DMS153 (cell line): ENCODE measurements at regions not wholly inside any gene's neighbourhood (a gene's known extent, or its start where the extent isn't known, plus 50 kb on each side); places are given as distances from the start of the nearest gene placed in this dataset.

Experiments
- DNase-seq: peaks from one replicate; lab custom pipeline; 2025; lab: John Stamatoyannopoulos, UW

- DNase-seq = no peak
Measured at GRCh38 chr4:57491388-57491787, 381.2 kb upstream of the IGFBP7 start.

DNA sequence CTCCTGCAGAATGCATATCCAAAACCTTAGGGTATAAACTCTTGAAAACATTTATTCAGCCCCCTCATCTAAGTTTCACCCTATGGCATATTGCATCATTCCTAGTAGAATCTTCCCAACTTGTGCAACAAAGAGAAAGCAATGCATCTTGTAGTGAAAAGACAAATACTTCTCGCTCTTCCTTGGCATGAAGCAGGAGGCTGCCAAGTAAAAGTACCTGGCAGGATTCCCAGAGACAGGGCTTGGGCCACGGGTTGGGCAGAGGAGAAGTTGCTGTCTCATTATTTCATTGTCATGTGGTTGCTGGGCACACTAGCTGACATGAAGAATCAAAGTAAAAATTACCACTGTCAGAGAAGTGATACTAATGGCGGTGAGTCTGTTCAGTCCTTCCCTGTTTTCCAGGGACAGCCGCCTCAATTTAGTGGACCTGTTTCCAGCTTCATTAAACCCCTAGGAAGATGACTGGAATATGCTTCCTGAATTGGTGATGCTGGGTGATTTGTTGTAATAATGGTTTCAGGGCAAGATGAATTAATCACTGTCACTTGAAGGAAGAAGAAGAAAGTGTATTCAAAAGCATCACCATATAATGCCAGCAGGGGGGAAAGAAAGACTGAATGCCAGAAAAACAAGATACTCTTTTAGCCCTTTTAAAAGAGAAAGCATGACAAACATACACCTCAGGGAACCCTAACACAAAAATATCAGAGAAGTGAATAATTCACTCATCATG is 380.5 kb upstream of the IGFBP7 start:
- no peak for DNase-seq

- DNase-seq = no peak
Measured at GRCh38 chr4:57488366-57489162, 378.4 kb upstream of the IGFBP7 start.

DNA sequence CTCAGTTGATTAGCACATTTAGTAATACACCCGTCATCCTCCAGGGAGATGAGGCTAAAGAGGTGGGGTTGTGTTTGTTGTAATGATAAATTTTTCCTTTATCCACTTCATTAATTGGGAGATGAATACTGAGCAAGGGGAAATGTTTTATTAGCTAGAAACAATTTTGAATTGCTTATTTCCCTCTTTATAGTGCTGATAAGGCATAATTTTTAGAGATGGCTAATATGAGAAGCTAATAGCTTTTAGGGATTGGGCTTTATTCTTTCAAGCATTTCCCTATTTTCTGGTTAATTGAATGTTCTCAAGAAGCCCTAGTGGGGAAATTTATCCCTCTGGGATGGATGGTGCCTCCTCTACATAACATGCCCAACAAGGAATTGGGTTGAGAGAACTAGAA is 365.2 kb upstream of the IGFBP7 start:
- DNase-seq = no peak

- no peak for DNase-seq
Measured at GRCh38 chr4:57465321-57466056, 355.3 kb upstream of the IGFBP7 start.

DNA sequence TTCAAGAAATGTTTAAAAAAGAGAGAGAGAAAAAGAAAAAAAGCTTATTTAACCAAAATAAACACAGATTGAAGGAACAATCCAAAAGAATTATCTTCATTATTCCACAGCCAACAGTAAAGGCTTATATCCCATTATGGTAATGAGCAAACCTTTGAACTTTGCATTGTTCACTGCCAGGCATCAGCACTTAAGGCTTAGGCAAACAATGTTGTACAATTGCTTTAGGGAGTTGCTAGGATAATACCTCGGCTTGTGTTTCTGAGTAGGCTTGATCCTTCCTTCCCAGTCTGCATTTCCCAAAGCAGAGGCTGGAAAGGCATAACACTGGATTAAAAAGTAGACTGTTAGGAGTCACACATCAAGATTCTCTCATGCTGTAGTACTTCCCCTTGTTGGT is 352.7 kb upstream of the IGFBP7 start:
- peak; percentile 19 for DNase-seq

- no peak for DNase-seq
Measured at GRCh38 chr4:57460967-57461366, 350.8 kb upstream of the IGFBP7 start.

GRCh38 chr4:57448901-57449300 is 338.7 kb upstream of the IGFBP7 start:
- DNase-seq = no peak

GRCh38 chr4:57448452-57448851 is 338.3 kb upstream of the IGFBP7 start:
- no peak for DNase-seq

GRCh38 chr4:57446266-57446665 is 336.1 kb upstream of the IGFBP7 start:
- DNase-seq = no peak

DNA sequence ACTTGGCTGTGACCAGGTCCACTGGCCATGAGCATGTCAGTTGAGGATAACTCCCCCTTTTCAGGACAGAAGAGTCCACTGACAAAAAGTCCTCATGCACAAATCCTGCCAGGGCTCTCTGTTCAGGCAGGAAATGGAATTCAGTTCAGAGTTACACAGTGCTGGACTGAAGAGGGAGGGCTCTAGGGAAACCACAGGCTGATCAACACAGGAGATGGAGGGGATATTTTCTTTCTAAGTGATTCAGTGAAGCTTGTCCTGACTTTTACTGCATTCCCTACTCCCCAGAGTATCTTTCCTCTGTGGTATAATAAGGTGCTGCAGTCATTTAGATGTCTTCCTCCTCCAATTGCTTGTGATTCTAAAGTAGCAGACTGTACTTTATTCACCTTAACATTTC is 335.5 kb upstream of the IGFBP7 start:
- no peak for DNase-seq

GRCh38 chr4:57444671-57445070 is 334.5 kb upstream of the IGFBP7 start:
- DNase-seq = no peak

- no peak for DNase-seq
Measured at GRCh38 chr4:57443787-57444186, 333.6 kb upstream of the IGFBP7 start.

GRCh38 chr4:57443308-57443707 is 333.1 kb upstream of the IGFBP7 start:
- no peak for DNase-seq

GRCh38 chr4:57442831-57443291 is 332.7 kb upstream of the IGFBP7 start:
- DNase-seq = peak; percentile 14

- DNase-seq = no peak
Measured at GRCh38 chr4:57442241-57442640, 332.1 kb upstream of the IGFBP7 start.

DNA sequence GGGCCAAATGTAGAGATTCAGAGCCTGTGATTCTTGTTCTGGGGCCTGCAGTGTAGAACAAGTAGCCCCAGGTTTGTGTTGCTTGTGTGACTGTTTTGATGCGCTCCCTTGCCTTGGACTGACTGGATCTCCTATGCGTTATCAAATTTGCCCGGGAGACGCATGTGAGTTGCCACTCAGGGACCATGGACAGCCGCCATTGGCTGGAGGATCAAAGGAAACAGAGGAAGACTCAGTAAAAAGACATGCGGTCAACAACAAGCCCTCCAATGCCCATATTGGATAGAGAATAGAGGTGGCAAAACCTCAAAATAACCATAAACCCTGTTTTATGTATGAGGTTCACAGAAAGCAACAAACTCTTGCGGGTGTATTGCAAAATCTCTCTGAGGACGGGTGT is 327.5 kb upstream of the IGFBP7 start:
- no peak for DNase-seq

DNA sequence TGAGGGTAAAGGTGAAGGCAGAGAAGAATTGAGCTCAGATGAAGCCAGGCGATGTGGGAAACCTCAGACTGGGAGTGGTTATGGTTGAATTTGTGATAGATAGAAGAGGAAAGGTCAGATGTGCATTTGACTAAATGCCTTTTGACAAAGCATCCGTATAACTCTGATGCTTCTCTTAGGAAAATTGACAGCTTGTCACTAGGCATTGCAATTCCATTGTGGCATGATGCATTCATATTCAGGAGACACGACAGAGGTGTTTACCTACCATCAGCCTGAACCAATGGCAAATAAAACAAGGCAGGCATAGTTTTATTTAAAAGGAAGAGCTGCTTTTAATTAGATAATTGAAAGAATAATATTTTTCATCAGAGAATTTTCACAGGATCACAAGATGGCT is 325.1 kb upstream of the IGFBP7 start:
- DNase-seq = no peak

DNA sequence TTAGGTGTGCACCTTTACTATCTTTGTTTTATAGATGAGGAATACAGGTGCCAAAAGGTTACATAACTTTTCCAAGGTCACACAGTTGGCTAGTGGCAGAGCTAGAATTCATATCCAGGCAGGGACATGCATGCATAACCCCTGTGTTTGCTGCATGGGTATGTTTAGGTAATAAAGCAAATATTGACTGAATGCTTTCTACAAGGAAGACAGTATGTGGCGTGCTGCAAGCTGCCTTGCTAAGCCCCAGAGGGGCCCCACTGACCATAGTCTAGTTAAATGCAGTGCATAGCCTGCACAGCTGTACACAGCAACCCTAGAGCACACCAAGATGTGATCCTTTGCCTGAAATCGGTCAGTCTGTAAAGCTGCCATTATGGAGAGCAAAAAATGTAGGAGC is 320.5 kb upstream of the IGFBP7 start:
- DNase-seq = no peak

GRCh38 chr4:57426779-57427395 is 316.7 kb upstream of the IGFBP7 start:
- DNase-seq = peak; percentile 47

GRCh38 chr4:57425610-57426009 is 315.4 kb upstream of the IGFBP7 start:
- DNase-seq = no peak

DNA sequence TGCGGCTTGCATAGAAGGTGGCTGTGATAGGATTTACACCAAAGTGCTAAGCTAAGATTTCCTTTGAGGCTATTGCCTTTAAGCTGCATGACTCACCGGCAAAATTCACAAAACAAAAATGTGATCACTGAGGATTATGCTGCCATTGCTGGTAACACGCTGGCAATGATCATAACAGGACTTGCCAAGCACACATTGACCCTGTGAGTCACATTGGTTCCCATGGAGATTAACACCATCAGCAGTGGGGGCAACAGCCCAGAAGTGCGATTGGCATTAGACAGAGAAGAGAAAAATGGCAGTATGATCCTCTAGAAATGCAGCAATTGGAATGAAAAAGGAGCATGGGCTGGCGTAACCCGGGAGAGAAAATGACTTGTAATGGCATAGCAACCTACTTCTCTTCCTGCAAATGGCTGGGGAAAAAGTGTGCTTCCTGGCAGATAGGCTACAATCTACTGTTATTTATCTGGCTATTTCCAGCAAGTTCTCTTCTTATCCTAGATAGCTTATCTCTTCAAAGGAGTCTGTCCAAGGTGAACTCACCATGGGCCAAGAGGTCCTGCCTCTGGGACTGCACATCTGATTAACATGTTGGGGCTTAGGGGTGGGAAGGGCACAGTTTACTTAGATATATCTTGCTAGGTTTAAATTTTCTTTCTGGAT is 314.2 kb upstream of the IGFBP7 start:
- no peak for DNase-seq
